Stimulated activated CD4-positive, alpha-beta T cell treated with anti-CD3 and anti-CD28 coated beads, Interleukin-4, amount 100 ng/mL, for 1 hour (primary cell): ENCODE measurements at regions not wholly inside any gene's neighbourhood (a gene's known extent, or its start where the extent isn't known, plus 50 kb on each side); places are given as distances from the start of the nearest gene placed in this dataset.
A peak's percentile ranks its signal among the peaks of the same experiment; 100 is the strongest.

Source experiments
- DNase-seq: peaks from one replicate; pipeline ENCODE4 v3.0.0-alpha.2; 2020

DNA sequence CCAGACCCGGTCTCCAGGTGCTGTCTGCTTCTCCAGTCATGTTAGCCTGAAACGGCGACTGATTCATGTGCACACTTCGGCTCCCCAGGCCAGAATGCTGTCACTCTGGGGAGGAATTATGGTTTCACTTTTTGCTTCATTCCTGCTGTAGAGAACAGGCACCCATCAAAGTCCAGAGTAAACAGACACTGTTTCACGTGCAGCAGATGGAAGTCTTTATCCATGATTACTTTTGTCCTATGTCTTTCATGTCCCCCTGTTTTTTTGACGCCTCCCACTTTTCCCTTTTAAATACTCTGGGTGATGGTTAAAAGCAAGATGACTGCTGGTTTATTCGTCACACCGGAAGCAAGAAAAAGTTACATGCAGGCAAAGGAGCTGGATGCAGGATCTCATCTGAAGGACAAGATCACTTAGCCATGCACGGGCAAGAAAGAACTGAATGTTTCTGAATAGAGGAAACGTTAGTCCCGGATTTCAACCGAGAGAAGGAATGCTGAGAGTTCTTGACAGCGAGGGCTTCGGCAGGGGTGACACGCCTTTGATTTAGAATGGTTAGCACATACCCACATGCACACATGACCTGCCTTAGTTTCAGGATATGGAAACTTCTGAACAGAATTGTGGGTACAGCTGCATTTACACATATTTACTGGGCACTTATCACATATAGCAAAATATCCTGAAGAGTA is 250.0 kb upstream of the KLF6 start:
- peak; percentile 19 for DNase-seq

DNA sequence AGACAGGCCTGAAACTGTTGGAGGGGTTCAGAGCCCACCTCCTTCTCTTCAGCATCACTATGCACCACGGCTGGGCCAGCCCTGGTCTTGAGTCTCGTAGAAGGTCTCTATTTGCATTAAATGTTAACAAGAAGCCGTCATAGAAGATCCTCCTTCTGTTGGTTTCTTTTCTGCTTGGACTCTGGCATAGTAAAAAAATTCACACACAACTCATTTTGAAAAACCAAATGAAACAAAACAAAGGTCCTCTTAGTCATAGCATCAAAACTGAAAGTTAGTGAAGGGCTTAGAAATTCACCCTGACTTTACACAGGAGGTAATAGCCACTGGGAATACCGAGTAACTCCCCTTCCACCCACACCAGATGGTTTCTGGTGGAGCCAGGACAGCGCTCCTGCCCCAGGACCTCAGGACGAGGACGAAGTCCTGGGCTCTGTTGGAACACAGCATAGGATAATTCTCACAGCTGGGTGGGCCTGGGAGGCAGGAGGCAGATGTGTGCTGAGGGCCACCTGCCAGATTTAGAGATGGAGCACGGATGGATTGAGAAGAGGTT is 248.4 kb upstream of the KLF6 start:
- DNase-seq, result no peak

DNA sequence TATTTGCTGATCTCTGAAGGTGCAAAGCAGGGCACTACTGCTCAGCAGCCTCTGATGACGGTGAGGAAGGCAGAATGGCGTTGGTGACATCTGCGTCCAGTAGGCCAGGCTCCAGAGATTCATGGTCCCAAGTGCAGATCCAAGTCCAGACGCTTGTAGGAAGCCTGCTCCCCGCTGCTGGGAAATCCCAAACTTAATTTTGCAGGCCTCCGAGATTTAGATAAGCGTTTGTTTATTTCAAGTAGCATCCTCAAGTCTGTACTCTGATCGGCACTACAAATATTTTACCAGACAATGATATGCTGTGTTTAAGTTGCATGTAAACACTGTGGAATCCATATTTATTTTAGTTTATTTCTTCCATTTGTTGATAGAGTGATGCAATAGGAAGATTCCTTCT is 244.9 kb upstream of the KLF6 start:
- DNase-seq, result no peak

DNA sequence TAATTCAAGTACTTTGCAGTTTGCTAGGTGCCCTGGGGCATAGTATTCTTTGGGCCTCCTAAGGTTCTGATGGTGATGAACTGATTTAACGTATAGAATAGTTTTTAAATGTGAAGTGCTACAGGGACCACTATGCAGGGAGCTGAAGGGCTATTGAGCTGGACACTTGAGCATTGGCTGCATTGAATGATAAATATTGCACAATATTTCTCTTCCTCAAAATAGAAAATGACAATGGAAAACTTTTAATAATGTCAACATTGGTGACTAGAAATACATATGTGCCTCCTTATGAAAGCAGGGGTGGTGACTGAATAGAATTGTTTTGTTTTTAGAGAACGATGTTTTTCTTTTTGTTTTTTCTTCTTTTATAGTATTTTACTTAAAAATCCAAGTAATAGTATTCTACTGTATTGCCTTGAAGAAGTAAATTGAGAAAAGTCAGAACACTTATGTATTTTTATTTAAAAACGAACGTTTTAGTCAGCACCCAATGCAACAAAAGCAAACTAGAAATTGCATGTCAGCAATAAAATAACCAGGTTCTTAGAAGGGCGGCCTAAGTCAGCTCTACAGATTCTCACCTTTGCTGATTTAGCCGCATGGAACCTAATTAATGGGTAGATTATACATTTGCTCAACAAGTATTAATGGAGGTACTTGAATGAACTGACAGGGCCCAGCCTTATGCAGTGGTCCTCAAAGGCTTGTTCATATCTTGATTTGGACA is 244.0 kb upstream of the KLF6 start:
- DNase-seq, result no peak

DNA sequence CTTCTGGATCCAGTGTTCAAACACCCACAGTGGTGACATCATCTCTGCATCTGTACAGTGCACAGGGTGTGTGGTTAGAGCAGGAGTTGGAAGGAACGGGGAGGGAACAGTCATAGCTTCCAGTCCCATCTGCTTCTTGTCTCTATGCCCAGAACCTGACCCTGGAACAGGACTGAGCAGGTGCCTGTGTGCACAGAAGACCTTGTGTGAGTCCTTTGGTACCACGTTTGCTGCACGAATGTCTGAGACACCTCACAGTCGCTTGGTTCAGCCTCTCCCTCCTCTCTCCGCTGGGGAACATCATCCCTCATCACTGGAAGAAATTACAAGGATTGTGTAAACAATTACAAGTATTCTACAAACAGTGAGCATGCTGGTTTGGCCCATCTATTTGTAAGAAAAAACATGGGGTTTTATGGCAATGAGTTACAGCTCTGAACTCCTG is 243.0 kb upstream of the KLF6 start:
- DNase-seq, result no peak

DNA sequence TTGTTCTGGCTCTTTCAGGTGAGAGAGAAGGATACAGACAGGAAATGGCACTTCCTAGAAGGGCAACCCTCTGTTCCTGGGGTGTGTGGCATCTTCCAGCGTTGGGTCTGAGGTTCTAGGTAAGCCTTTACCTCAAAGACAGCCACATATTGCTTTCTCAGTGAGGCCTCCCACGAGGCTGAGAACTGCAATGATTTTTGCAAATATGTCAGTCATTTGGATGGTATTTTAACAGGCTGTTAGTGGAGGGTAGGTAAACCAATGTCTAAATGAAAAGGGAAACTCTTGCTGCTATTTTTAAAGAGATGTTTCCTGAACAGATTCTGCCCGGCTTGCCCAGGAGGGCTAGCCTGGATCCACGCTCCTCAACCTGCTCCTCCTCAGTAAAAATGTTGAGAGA is 240.3 kb upstream of the KLF6 start:
- no peak for DNase-seq

DNA sequence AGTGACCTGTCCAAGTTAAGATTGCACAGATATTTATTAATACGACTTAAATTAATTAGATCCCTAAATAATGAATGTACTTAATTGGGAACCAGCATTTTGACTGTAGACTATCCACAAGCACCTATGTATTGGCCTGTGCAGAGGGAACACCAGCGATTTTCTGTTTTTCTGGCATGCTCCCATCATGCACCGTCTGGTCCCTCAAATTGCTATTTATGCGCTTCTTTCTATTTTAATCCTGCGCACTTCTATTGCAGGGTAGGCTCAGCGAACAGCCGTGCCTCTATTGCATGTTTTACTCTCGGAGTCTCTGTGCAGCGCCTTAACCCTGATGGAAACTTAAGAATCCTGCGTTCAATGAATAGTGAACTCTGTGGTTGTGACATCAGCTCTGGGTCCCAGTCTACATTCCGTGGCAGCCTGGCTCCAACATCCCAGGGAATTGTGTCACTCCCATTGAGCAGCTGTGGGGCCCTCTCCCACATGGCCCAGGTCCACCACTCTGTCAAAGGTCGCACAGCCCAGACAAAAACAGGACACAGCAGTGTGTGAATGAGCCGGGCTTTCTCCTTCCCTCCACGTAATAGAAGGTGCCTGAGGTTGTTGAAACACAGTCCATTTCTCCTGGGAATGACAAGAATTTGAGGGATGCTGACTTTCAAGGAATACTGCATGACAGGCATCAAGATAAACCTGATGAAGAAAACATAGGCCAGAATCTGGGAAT is 239.7 kb upstream of the KLF6 start:
- no peak for DNase-seq

- no peak for DNase-seq
These were observed 239.0 kb upstream of the KLF6 start for GRCh38 chr10:4024027-4024426.

DNA sequence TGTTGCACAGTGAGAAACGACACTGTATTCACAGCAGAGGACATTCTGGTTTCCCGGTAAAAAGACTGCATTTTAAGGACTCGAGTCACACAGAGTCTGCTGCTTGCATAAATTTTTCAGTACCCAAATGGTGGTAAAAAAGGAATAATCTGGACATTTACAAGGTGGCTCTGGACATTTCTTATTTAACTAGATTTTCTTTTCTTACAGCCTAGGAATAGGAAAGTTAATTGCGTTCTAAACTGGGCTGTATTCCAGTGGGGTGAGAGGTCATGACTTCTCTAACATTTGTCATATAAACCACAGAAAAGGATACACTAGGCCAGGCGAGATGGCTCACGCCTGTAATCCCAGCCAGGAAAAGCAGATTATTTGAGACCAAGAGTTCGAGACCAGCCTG is 237.5 kb upstream of the KLF6 start:
- DNase-seq, result no peak

- DNase-seq, result no peak
These were observed 235.6 kb upstream of the KLF6 start for GRCh38 chr10:4020631-4021030.

GRCh38 chr10:4018054-4018511 is 233.1 kb upstream of the KLF6 start:
- no peak for DNase-seq

DNA sequence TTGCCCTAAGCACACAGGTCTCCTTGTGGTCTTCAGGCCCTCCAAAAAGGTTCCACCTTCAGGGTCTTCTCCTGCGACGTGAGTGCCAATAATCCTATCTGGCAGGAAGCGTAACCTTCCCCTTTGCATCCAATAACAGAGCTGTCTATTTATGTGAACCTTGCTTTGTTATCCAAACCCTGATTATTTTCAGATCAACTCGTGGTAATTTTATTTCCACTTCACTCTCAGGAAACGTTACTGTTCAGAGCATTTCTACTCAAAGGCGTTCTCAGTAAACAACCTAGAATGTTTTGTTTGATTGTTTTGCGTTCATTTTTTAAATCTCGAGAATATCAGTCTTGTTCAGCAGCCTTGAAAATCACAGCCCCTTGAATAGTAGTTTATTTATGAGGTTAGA is 232.3 kb upstream of the KLF6 start:
- no peak for DNase-seq

DNA sequence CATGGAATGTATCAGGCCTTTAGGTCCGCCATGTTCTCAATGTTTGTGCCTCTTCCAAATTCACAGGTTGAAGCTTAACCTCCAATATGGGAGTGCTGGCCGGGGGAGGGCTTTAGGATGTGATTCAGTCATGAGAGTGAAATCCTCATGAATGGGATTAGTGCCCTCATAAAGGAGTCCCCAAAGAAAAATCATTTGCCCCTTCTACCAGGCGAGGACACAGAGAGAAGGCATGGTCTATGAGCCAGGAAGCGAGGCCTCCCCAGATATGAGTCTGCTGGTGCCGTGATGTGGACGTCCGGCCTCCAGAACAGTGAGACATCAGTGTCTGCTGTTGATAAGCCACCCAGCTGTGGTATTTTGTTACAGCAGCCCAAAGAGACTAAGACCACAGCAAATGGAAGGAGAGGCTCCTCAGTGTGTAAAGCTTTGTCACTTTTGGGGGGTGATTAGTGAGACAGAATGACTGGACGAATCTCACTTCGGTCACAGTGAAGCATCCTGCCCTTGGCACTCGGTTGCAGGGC is 231.3 kb upstream of the KLF6 start:
- DNase-seq, result no peak

- DNase-seq, result peak; percentile 57
These were observed 228.7 kb upstream of the KLF6 start for GRCh38 chr10:4013651-4014121.

DNA sequence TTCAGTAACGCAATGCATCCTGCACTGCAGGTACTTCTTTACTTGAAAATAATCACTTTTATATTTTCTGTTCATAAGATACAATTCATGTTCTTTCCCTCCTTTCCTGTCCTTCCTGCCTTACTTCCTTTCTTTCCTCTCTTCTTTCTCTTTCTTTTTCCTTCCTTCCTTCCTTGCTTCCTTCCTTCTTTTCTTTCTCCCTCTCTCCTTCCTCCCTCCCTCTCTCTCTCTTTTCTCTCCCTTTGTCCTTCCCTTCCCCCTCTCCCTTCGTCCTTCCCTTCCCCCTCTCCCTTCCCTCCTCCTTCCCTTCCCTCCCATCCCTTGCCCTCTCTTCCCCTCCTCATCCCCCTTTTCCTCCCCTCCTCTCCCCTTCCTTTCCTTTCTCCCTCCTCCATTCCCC is 227.8 kb upstream of the KLF6 start:
- no peak for DNase-seq

GRCh38 chr10:4011136-4011812 is 226.3 kb upstream of the KLF6 start:
- DNase-seq, result no peak

DNA sequence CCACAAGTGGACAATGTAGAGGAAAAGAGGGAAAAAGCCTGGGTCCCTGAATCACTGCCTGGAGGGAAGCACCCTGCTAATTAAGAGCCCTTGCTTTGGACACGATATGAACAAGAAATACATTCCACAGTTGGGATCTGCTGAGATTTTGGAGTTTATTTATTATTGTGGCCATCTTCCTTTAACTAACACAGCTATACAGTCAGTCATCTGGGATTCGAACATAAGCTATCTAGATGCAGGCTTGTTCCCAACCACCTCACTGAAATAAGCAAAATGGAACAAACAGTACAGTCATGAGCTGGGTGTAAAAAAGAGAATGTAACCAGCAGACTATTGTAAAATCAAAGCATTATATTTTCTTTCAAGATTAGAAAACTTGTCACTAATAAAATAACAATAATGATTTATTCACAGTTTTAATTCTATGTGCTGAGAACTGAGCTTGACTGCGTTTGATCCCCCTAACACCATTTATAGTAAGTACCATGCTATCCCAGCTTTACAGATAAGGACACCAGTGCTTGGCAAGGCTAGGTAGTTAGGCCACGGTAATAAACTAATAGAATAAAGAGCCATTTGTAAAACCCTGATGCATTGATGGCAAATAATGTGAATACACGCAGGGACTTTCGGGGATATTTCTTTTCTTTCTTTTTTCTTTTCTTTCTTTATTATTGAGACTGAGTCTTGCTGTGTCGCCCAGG is 223.8 kb upstream of the KLF6 start:
- DNase-seq, result no peak

GRCh38 chr10:4007771-4008170 is 222.8 kb upstream of the KLF6 start:
- DNase-seq, result no peak

DNA sequence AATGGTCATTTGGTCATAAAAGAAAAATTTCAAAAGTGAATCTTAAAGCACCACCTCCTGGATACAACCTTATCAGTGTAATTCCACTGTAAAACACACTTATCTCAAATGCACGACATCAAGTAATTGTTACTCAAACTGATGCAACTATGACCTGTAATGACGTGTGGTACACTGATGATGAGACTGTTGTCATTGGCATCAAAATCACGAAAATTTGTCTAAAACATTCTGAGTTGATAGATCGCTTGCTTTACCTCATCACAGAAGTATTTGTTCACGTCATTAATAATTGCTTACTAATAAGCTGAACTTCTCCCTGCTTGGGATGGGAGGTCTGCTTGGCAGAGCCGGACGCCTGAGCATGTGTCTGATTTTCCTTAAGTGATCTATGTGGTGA is 221.8 kb upstream of the KLF6 start:
- DNase-seq, result no peak

- no peak for DNase-seq
These were observed 221.0 kb upstream of the KLF6 start for GRCh38 chr10:4006051-4006450.

GRCh38 chr10:4004990-4005389 is 220.0 kb upstream of the KLF6 start:
- no peak for DNase-seq

DNA sequence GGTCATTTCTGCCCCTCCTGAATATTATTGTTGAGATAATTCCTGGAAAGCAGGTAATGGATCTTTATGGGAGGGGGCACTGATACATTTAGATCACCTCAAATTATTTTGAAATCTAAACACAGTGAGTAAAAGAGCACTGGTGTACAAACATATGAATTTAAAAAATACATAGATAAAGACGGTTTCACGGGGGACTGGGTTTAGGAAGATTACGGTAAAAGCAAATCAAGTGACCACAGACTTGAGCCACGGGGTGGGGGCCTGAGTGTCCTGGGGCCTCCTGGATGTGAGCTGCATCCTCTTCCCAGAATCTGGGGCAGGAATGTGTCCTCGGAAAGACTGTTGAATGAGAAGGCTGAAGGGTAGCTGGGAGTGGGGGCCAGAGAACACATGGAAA is 219.1 kb upstream of the KLF6 start:
- DNase-seq, result no peak
